Renal cortical epithelial cell (primary cell): ENCODE measurements at regions not wholly inside any gene's neighbourhood (a gene's known extent, or its start where the extent isn't known, plus 50 kb on each side); places are given as distances from the start of the nearest gene placed in this dataset.

Source experiments
- DNase-seq: peaks from one replicate; pipeline ENCODE4 v3.0.0-alpha.2; 2011; ENCODE audit warnings: low read depth

GRCh38 chr2:180463608-180464007 lies 456.5 kb upstream of the CWC22 start:
- DNase-seq = no peak

- DNase-seq = no peak
Observed at GRCh38 chr2:180461761-180462160, 454.7 kb upstream of the CWC22 start.

- no peak for DNase-seq
Observed at GRCh38 chr2:180456801-180457200, 449.7 kb upstream of the CWC22 start.

GRCh38 chr2:180450841-180451240 lies 443.7 kb upstream of the CWC22 start:
- no peak for DNase-seq

GRCh38 chr2:180449171-180449915 lies 442.2 kb upstream of the CWC22 start:
- no peak for DNase-seq

GRCh38 chr2:180446492-180446891 lies 439.4 kb upstream of the CWC22 start:
- no peak for DNase-seq

GRCh38 chr2:180443888-180444287 lies 436.8 kb upstream of the CWC22 start:
- DNase-seq = peak; percentile 11

GRCh38 chr2:180442860-180443644 lies 436.0 kb upstream of the CWC22 start:
- DNase-seq = peak; percentile 25

- no peak for DNase-seq
Observed at GRCh38 chr2:180419212-180419611, 412.1 kb upstream of the CWC22 start.

GRCh38 chr2:180416627-180417026 lies 409.5 kb upstream of the CWC22 start:
- no peak for DNase-seq

GRCh38 chr2:180413336-180413735 lies 406.2 kb upstream of the CWC22 start:
- peak; percentile 23 for DNase-seq

- DNase-seq = no peak
Observed at GRCh38 chr2:180412219-180412618, 405.1 kb upstream of the CWC22 start.

- peak; percentile 90 for DNase-seq
Observed at GRCh38 chr2:180411661-180412060, 404.6 kb upstream of the CWC22 start.

GRCh38 chr2:180406687-180407086 lies 399.6 kb upstream of the CWC22 start:
- DNase-seq = no peak

GRCh38 chr2:180405520-180405919 lies 398.4 kb upstream of the CWC22 start:
- no peak for DNase-seq

- DNase-seq = no peak
Observed at GRCh38 chr2:180394305-180394704, 387.2 kb upstream of the CWC22 start.

GRCh38 chr2:180385601-180386201 lies 378.6 kb upstream of the CWC22 start:
- DNase-seq = peak; percentile 20

- no peak for DNase-seq
Observed at GRCh38 chr2:180376066-180376465, 369.0 kb upstream of the CWC22 start.

- no peak for DNase-seq
Observed at GRCh38 chr2:180374502-180375281, 367.6 kb upstream of the CWC22 start.

- no peak for DNase-seq
Observed at GRCh38 chr2:180370511-180371205, 363.6 kb upstream of the CWC22 start.

- peak; percentile 81 for DNase-seq
Observed at GRCh38 chr2:180368881-180369280, 361.8 kb upstream of the CWC22 start.
